ENCODE measurements at regions not wholly inside any gene's neighbourhood (a gene's known extent, or its start where the extent isn't known, plus 50 kb on each side); places are given as distances from the start of the nearest gene placed in this dataset.

GRCh38 chr7:46029111-46029704 is 108.1 kb upstream of the IGFBP3 start (continued):
- TF ChIP-seq CHD7 (IDR thresholded peaks at IDR 0.05; ENCODE audit: insufficient replicate concordance, low read length) (no peak), POLR2AphosphoS5 (IDR thresholded peaks at IDR 0.05; ENCODE audit: low read depth, low read length) (no peak), SIX5 (IDR thresholded peaks at IDR 0.05; ENCODE audit: low read depth, low read length) (no peak), CEBPB (IDR thresholded peaks at IDR 0.05; ENCODE audit: low read depth, low read length) (no peak), SAP30 (IDR thresholded peaks at IDR 0.05; ENCODE audit: insufficient read depth, insufficient replicate concordance, low read length) (no peak), POU5F1 (IDR thresholded peaks at IDR 0.05; ENCODE audit: low read depth, low read length) (no peak)

All from H1 (cell line).